ENCODE measurements at regions not wholly inside any gene's neighbourhood (a gene's known extent, or its start where the extent isn't known, plus 50 kb on each side); places are given as distances from the start of the nearest gene placed in this dataset.
"Not testable (repeated sequence)": the region's sequence is repeated elsewhere in the genome, so short reads cannot be mapped to it uniquely, and the experiment has no call there.

GRCh38 chr11:98398508-98398907 lies 622.2 kb upstream of the CNTN5 start:
- DNase-seq (ENCODE audit: low read depth in 2 of 3, low spot score in 2 of 3), result no peak

- DNase-seq (ENCODE audit: low read depth in 2 of 3, low spot score in 2 of 3), result no peak
These were observed 611.7 kb upstream of the CNTN5 start for GRCh38 chr11:98409069-98409468.

- DNase-seq (ENCODE audit: low read depth in 2 of 3, low spot score in 2 of 3), result no peak
These were observed 609.0 kb upstream of the CNTN5 start for GRCh38 chr11:98411777-98412176.

- no peak for DNase-seq (ENCODE audit: low read depth in 2 of 3, low spot score in 2 of 3)
These were observed 603.4 kb upstream of the CNTN5 start for GRCh38 chr11:98417256-98417755.

- no peak for DNase-seq (ENCODE audit: low read depth in 2 of 3, low spot score in 2 of 3)
These were observed 596.8 kb upstream of the CNTN5 start for GRCh38 chr11:98423933-98424332.

GRCh38 chr11:98424773-98425172 lies 596.0 kb upstream of the CNTN5 start:
- DNase-seq (ENCODE audit: low read depth in 2 of 3, low spot score in 2 of 3), result not testable (repeated sequence)

GRCh38 chr11:98431463-98432359 lies 589.0 kb upstream of the CNTN5 start:
- DNase-seq (ENCODE audit: low read depth in 2 of 3, low spot score in 2 of 3), result no peak

- DNase-seq (ENCODE audit: low read depth in 2 of 3, low spot score in 2 of 3), result no peak
These were observed 586.5 kb upstream of the CNTN5 start for GRCh38 chr11:98434296-98434695.

GRCh38 chr11:98453378-98453777 lies 567.4 kb upstream of the CNTN5 start:
- DNase-seq (ENCODE audit: low read depth in 2 of 3, low spot score in 2 of 3), result no peak

GRCh38 chr11:98455500-98456307 lies 565.0 kb upstream of the CNTN5 start:
- peak in 1 of 3 donors; percentile 3 for DNase-seq (ENCODE audit: low read depth in 2 of 3, low spot score in 2 of 3)

GRCh38 chr11:98456308-98456680 lies 564.5 kb upstream of the CNTN5 start:
- no peak for DNase-seq (ENCODE audit: low read depth in 2 of 3, low spot score in 2 of 3)

- DNase-seq (ENCODE audit: low read depth in 2 of 3, low spot score in 2 of 3), result no peak
These were observed 525.7 kb upstream of the CNTN5 start for GRCh38 chr11:98495016-98495415.

GRCh38 chr11:98495601-98496000 lies 525.1 kb upstream of the CNTN5 start:
- DNase-seq (ENCODE audit: low read depth in 2 of 3, low spot score in 2 of 3), result no peak

GRCh38 chr11:98507208-98507607 lies 513.5 kb upstream of the CNTN5 start:
- no peak for DNase-seq (ENCODE audit: low read depth in 2 of 3, low spot score in 2 of 3)

- DNase-seq (ENCODE audit: low read depth in 2 of 3, low spot score in 2 of 3), result no peak
These were observed 507.8 kb upstream of the CNTN5 start for GRCh38 chr11:98512938-98513337.

GRCh38 chr11:98531576-98531975 lies 489.2 kb upstream of the CNTN5 start:
- no peak for DNase-seq (ENCODE audit: low read depth in 2 of 3, low spot score in 2 of 3)

- no peak for DNase-seq (ENCODE audit: low read depth in 2 of 3, low spot score in 2 of 3)
These were observed 484.7 kb upstream of the CNTN5 start for GRCh38 chr11:98536023-98536422.

- DNase-seq (ENCODE audit: low read depth in 2 of 3, low spot score in 2 of 3), result not testable (repeated sequence)
These were observed 482.4 kb upstream of the CNTN5 start for GRCh38 chr11:98538358-98538757.

- DNase-seq (ENCODE audit: low read depth in 2 of 3, low spot score in 2 of 3), result no peak
These were observed 475.1 kb upstream of the CNTN5 start for GRCh38 chr11:98545544-98546175.

- no peak for DNase-seq (ENCODE audit: low read depth in 2 of 3, low spot score in 2 of 3)
These were observed 471.2 kb upstream of the CNTN5 start for GRCh38 chr11:98549571-98549970.

- DNase-seq (ENCODE audit: low read depth in 2 of 3, low spot score in 2 of 3), result no peak
These were observed 460.8 kb upstream of the CNTN5 start for GRCh38 chr11:98559961-98560360.
